SK-N-SH treated with all-trans-retinoic acid at 6 μM for 48 hours (cell line): ENCODE measurements at regions not wholly inside any gene's neighbourhood (a gene's known extent, or its start where the extent isn't known, plus 50 kb on each side); places are given as distances from the start of the nearest gene placed in this dataset.
"Not testable (repeated sequence)": the region's sequence is repeated elsewhere in the genome, so short reads cannot be mapped to it uniquely, and the experiment has no call there.

ENCODE experiments used
- ATAC-seq: fragments of 200-7000 bp; cut with Tn5 transposase; 3 replicates; pipeline ENCODE4 v1.9.1; 2020; ENCODE audit warnings: mild to moderate bottlenecking, moderate library complexity
- ARNTL ChIP-seq: fragments of 450-650 bp; formaldehyde crosslinking; IDR thresholded peaks from 2 replicates; pipeline ENCODE4 v1.5.0; 2020; ENCODE audit warnings: low read depth, mild to moderate bottlenecking, moderate library complexity, borderline replicate concordance
- BACH2 ChIP-seq: fragments of 250-450 bp; sonication (Bioruptor Pico); IDR thresholded peaks from 2 replicates; pipeline ENCODE4 v1.9.0; 2021; ENCODE audit warnings: mild to moderate bottlenecking, borderline replicate concordance
- CREB5 ChIP-seq: fragments of 250-450 bp; sonication (Bioruptor Pico); IDR thresholded peaks from 2 replicates; pipeline ENCODE4 v1.5.1; 2020; ENCODE audit warnings: low read depth, mild to moderate bottlenecking, moderate library complexity
- CSDC2 ChIP-seq: fragments of 250-450 bp; sonication (Bioruptor Pico); IDR thresholded peaks from 2 replicates; pipeline ENCODE4 v1.5.0; 2020; ENCODE audit warnings: mild to moderate bottlenecking, moderate library complexity
- CSRNP3 ChIP-seq: fragments of 250-450 bp; sonication (Bioruptor Pico); IDR thresholded peaks from 2 replicates; pipeline ENCODE4 v1.5.1; 2021; ENCODE audit warnings: mild to moderate bottlenecking, moderate library complexity
- ESRRG ChIP-seq: fragments of 250-450 bp; sonication (Bioruptor Pico); IDR thresholded peaks from 2 replicates; pipeline ENCODE4 v1.6.1; 2021; ENCODE audit warnings: mild to moderate bottlenecking
- GLIS3 ChIP-seq: fragments of 250-450 bp; sonication (Bioruptor Pico); IDR thresholded peaks from 2 replicates; pipeline ENCODE4 v1.5.0; 2020; ENCODE audit warnings: mild to moderate bottlenecking, moderate library complexity
- ISL1 ChIP-seq: fragments of 250-450 bp; sonication (Bioruptor Pico); IDR thresholded peaks from 2 replicates; pipeline ENCODE4 v2.1.2; 2022; ENCODE audit warnings: mild to moderate bottlenecking, moderate library complexity
- OSR1 ChIP-seq: fragments of 250-450 bp; sonication (Bioruptor Pico); IDR thresholded peaks from 2 replicates; pipeline ENCODE4 v1.8.0; 2022; ENCODE audit warnings: moderate library complexity, mild to moderate bottlenecking, inconsistent platforms
- PATZ1 ChIP-seq: fragments of 250-450 bp; sonication (Bioruptor Pico); IDR thresholded peaks from 2 replicates; pipeline ENCODE4 v1.8.0; 2020; ENCODE audit warnings: mild to moderate bottlenecking, moderate library complexity, borderline replicate concordance
- POU6F1 ChIP-seq: fragments of 250-450 bp; sonication (Bioruptor Pico); IDR thresholded peaks from 2 replicates; pipeline ENCODE4 v1.8.0; 2021; ENCODE audit warnings: low read depth, mild to moderate bottlenecking, moderate library complexity, borderline replicate concordance
- PPARA ChIP-seq: fragments of 250-450 bp; sonication (Bioruptor Pico); IDR thresholded peaks from 2 replicates; pipeline ENCODE4 v1.5.0; 2020; ENCODE audit warnings: mild to moderate bottlenecking, borderline replicate concordance
- RARB ChIP-seq: fragments of 250-450 bp; sonication (Bioruptor Pico); IDR thresholded peaks from 2 replicates; pipeline ENCODE4 v1.8.0; 2021; ENCODE audit warnings: mild to moderate bottlenecking, moderate library complexity
- SNAI2 ChIP-seq: fragments of 250-450 bp; sonication (Bioruptor Pico); IDR thresholded peaks from 2 replicates; pipeline ENCODE4 v1.5.0; 2020; ENCODE audit warnings: mild to moderate bottlenecking, moderate library complexity
- TCF4 ChIP-seq: fragments of 250-450 bp; sonication (Bioruptor Pico); IDR thresholded peaks from 2 replicates; pipeline ENCODE4 v1.8.0; 2021; ENCODE audit warnings: mild to moderate bottlenecking, moderate library complexity, borderline replicate concordance
- TSHZ2 ChIP-seq: fragments of 250-450 bp; sonication (Bioruptor Pico); IDR thresholded peaks from 2 replicates; pipeline ENCODE4 v1.5.0; 2020; ENCODE audit warnings: mild to moderate bottlenecking, moderate library complexity
- ZC3H10 ChIP-seq: fragments of 250-450 bp; sonication (Bioruptor Pico); IDR thresholded peaks from 2 replicates; pipeline ENCODE4 v1.5.1; 2021; ENCODE audit warnings: mild to moderate bottlenecking, moderate library complexity
- ZFP3 ChIP-seq: fragments of 250-450 bp; sonication (Bioruptor Pico); IDR thresholded peaks from 2 replicates; pipeline ENCODE4 v1.5.0; 2020; ENCODE audit warnings: mild to moderate bottlenecking, moderate library complexity
- ZFP30 ChIP-seq: fragments of 450-650 bp; formaldehyde crosslinking; IDR thresholded peaks from 2 replicates; pipeline ENCODE4 v1.5.0; 2022; ENCODE audit warnings: mild to moderate bottlenecking, moderate library complexity
- ZNF70 ChIP-seq: fragments of 450-650 bp; formaldehyde crosslinking; IDR thresholded peaks from 2 replicates; pipeline ENCODE4 v1.5.0; 2020; ENCODE audit warnings: mild to moderate bottlenecking, moderate library complexity

GRCh38 chr6:109912118-109912517 lies 66.0 kb upstream of the GPR6 start:
- ATAC-seq = no peak
- TF ChIP-seq CSRNP3 (CRISPR knock-in tag) (no peak), ZC3H10 (CRISPR knock-in tag) (no peak), ZFP30 (CRISPR knock-in tag) (no peak), TCF4 (CRISPR knock-in tag) (no peak), ESRRG (CRISPR knock-in tag) (no peak), ISL1 (no peak), ZNF70 (CRISPR knock-in tag) (no peak), PPARA (CRISPR knock-in tag) (no peak), BACH2 (no peak), ZFP3 (CRISPR knock-in tag) (no peak), CSDC2 (CRISPR knock-in tag) (no peak), SNAI2 (CRISPR knock-in tag) (no peak), ARNTL (no peak), CREB5 (CRISPR knock-in tag) (no peak), PATZ1 (CRISPR knock-in tag) (no peak), RARB (CRISPR knock-in tag) (no peak), OSR1 (no peak), GLIS3 (CRISPR knock-in tag) (no peak), TSHZ2 (no peak)

GRCh38 chr6:109912952-109913351 lies 65.2 kb upstream of the GPR6 start:
- no peak for ATAC-seq
- TF ChIP-seq RARB (CRISPR knock-in tag) (no peak), ZC3H10 (CRISPR knock-in tag) (no peak), POU6F1 (no peak), PPARA (CRISPR knock-in tag) (no peak)

GRCh38 chr6:109915748-109916147 lies 62.4 kb upstream of the GPR6 start:
- ATAC-seq = not testable (repeated sequence)

GRCh38 chr6:109916759-109917158 lies 61.4 kb upstream of the GPR6 start:
- TF ChIP-seq ZFP30 (CRISPR knock-in tag) (no peak), SNAI2 (CRISPR knock-in tag) (no peak), CSDC2 (CRISPR knock-in tag) (no peak), ZFP3 (CRISPR knock-in tag) (no peak)
- ATAC-seq = no peak
